HEK293 (cell line): ENCODE measurements at regions not wholly inside any gene's neighbourhood (a gene's known extent, or its start where the extent isn't known, plus 50 kb on each side); places are given as distances from the start of the nearest gene placed in this dataset.
A peak's percentile ranks its signal among the peaks of the same experiment; 100 is the strongest.

Experiments
- CTCF ChIA-PET: fragments of 350-600 bp; formaldehyde crosslinking; extraction: SDS; loops from one replicate; lab custom pipeline; 2021; ENCODE audit warnings: antibody characterized with exemption; lab: Yijun Ruan, JAX
- POLR2A ChIA-PET: fragments of 300-600 bp; formaldehyde crosslinking; extraction: SDS; loops from one replicate; lab custom pipeline; 2020; ENCODE audit warnings: antibody characterized with exemption, inconsistent platforms; lab: Yijun Ruan, JAX
- H3K27ac ChIP-seq: fragments of 200-500 bp; sonication (Bioruptor generic); 2 replicates; pipeline ENCODE4 v1.5.1; 2014; ENCODE audit warnings: low read depth, low read length, control low read depth, inconsistent platforms; ENCODE audit errors: extremely low read depth
- H3K36me3 ChIP-seq, 2 experiments: fragments of 200-500 bp in 1 of 2; sonication (Bioruptor generic) in 1 of 2; 1 replicate in 1 of 2; 2 replicates in 1 of 2; pipeline ENCODE4 v1.5.1; 2014 to 2017; ENCODE audit warnings: inconsistent platforms in 2 of 2, low read length in 2 of 2; ENCODE audit not compliant: control insufficient read depth in 2 of 2, insufficient read depth in 1 of 2
- H3K4me1 ChIP-seq: fragments of 200-500 bp; sonication (Bioruptor generic); 2 replicates; pipeline ENCODE4 v1.5.1; 2014; ENCODE audit warnings: mild to moderate bottlenecking, low read length, inconsistent platforms; ENCODE audit not compliant: control insufficient read depth, insufficient read depth
- H3K4me3 ChIP-seq: 2 replicates; pipeline ENCODE4 v1.5.1; 2011; ENCODE audit warnings: low read depth, mild to moderate bottlenecking, control low read depth, low read length, moderate library complexity
- H3K9me3 ChIP-seq: fragments of 200-500 bp; sonication (Bioruptor generic); 2 replicates; pipeline ENCODE4 v1.5.1; 2014; ENCODE audit warnings: low read depth, low read length, inconsistent platforms; ENCODE audit not compliant: control insufficient read depth, insufficient read depth
- CTCF ChIP-seq: fragments of 450-650 bp; formaldehyde crosslinking; IDR thresholded peaks from 2 replicates; pipeline ENCODE4 v1.5.1; 2016; ENCODE audit warnings: missing biosample characterization, missing genetic modification characterization
- FEZF1 ChIP-seq: fragments of 450-650 bp; formaldehyde crosslinking; IDR thresholded peaks from 2 replicates; pipeline ENCODE4 v1.5.1; 2016; ENCODE audit warnings: missing biosample characterization, missing genetic modification characterization
- SCRT1 ChIP-seq: fragments of 450-650 bp; formaldehyde crosslinking; IDR thresholded peaks from 2 replicates; pipeline ENCODE4 v1.5.1; 2016; ENCODE audit warnings: missing biosample characterization, missing genetic modification characterization, borderline replicate concordance
- SCRT2 ChIP-seq: fragments of 450-650 bp; formaldehyde crosslinking; IDR thresholded peaks from 2 replicates; pipeline ENCODE4 v1.5.1; 2016; ENCODE audit warnings: missing biosample characterization, missing genetic modification characterization
- ZBTB26 ChIP-seq: fragments of 450-650 bp; formaldehyde crosslinking; optimal IDR thresholded peaks from 2 replicates; pipeline ENCODE3; 2016; ENCODE audit warnings: missing biosample characterization, mild to moderate bottlenecking, missing genetic modification characterization
- ZFP37 ChIP-seq: fragments of 450-650 bp; formaldehyde crosslinking; IDR thresholded peaks from 2 replicates; pipeline ENCODE4 v1.5.1; 2016; ENCODE audit warnings: missing biosample characterization, missing genetic modification characterization
- ZIC2 ChIP-seq: fragments of 450-650 bp; formaldehyde crosslinking; IDR thresholded peaks from 2 replicates; pipeline ENCODE4 v1.5.1; 2016; ENCODE audit warnings: missing biosample characterization, missing genetic modification characterization
- ZNF175 ChIP-seq: fragments of 450-650 bp; formaldehyde crosslinking; IDR thresholded peaks from 2 replicates; pipeline ENCODE4 v1.5.1; 2016; ENCODE audit warnings: missing biosample characterization, missing genetic modification characterization
- ZNF2 ChIP-seq: fragments of 450-650 bp; formaldehyde crosslinking; IDR thresholded peaks from 2 replicates; pipeline ENCODE4 v1.5.1; 2016; ENCODE audit warnings: missing biosample characterization, missing genetic modification characterization
- ZNF221 ChIP-seq: fragments of 450-650 bp; formaldehyde crosslinking; IDR thresholded peaks from 2 replicates; pipeline ENCODE4 v1.5.1; 2017; ENCODE audit warnings: missing biosample characterization, missing genetic modification characterization, borderline replicate concordance
- ZNF37A ChIP-seq: fragments of 450-650 bp; IDR thresholded peaks from 2 replicates; pipeline ENCODE4 v1.5.1; 2018; ENCODE audit warnings: missing biosample characterization, missing genetic modification characterization
- ZNF391 ChIP-seq: fragments of 450-650 bp; formaldehyde crosslinking; IDR thresholded peaks from 2 replicates; pipeline ENCODE4 v1.5.1; 2016; ENCODE audit warnings: low read depth, missing biosample characterization, missing genetic modification characterization, borderline replicate concordance
- ZNF513 ChIP-seq: fragments of 450-650 bp; IDR thresholded peaks from 2 replicates; pipeline ENCODE4 v1.5.1; 2018; ENCODE audit warnings: missing biosample characterization, missing genetic modification characterization
- ZNF580 ChIP-seq: fragments of 450-650 bp; formaldehyde crosslinking; IDR thresholded peaks from 2 replicates; pipeline ENCODE4 v1.5.1; 2016; ENCODE audit warnings: missing biosample characterization, missing genetic modification characterization
- ZNF596 ChIP-seq: fragments of 450-650 bp; IDR thresholded peaks from 2 replicates; pipeline ENCODE4 v1.5.0; 2018; ENCODE audit warnings: missing biosample characterization, mild to moderate bottlenecking, missing genetic modification characterization, moderate library complexity
- ZNF621 ChIP-seq: fragments of 450-650 bp; formaldehyde crosslinking; IDR thresholded peaks from 2 replicates; pipeline ENCODE4 v1.5.1; 2017; ENCODE audit warnings: missing biosample characterization, missing genetic modification characterization
- ZNF654 ChIP-seq: fragments of 450-650 bp; formaldehyde crosslinking; IDR thresholded peaks from 2 replicates; pipeline ENCODE4 v1.5.1; 2016; ENCODE audit warnings: low read depth, missing biosample characterization, missing genetic modification characterization
- ZNF658 ChIP-seq: fragments of 450-650 bp; formaldehyde crosslinking; IDR thresholded peaks from 2 replicates; pipeline ENCODE4; 2016; ENCODE audit warnings: missing biosample characterization, missing genetic modification characterization
- ZNF692 ChIP-seq: fragments of 450-650 bp; formaldehyde crosslinking; IDR thresholded peaks from 2 replicates; pipeline ENCODE4 v1.5.1; 2016; ENCODE audit warnings: missing biosample characterization, missing genetic modification characterization

GRCh38 chr6:24990236-24990845 lies 54.6 kb upstream of the RIPOR2 start:
- ChIA-PET POLR2A (no interaction called here), CTCF (interaction anchor here (0.6 to 7.2 kb wide), 23 partner anchors 11 to 610 kb away, joined by 3 to 172 read pairs (median 13); partner anchors contain the start of gene RIPOR2)
- Histone ChIP-seq H3K9me3 (no peaks in the 10 kb centered on the region), H3K4me3 (no peak overlapping the region), H3K27ac (no peak overlapping the region), H3K4me1 (peaks cover 2% of the 10 kb centered on the region; the same call in 1 of the 2 replicates), H3K36me3 (no peaks in the 10 kb centered on the region)
- TF ChIP-seq SCRT2 (tag by site-specific recombination) (peak; percentile 38; the same call in 1 of the 2 replicates), ZNF621 (tag by site-specific recombination) (no peak)

GRCh38 chr6:24990944-24991809 lies 55.4 kb upstream of the RIPOR2 start:
- ChIA-PET CTCF (interaction anchor here (0.6 to 7.2 kb wide), 70 partner anchors 9 to 1800 kb away, joined by 3 to 172 read pairs (median 4); partner anchors contain the start of gene RIPOR2), POLR2A (no interaction called here)
- Histone ChIP-seq H3K9me3 (no peaks in the 10 kb centered on the region), H3K36me3 (no peaks in the 10 kb centered on the region), H3K4me1 (no peaks in the 10 kb centered on the region), H3K4me3 (no peak overlapping the region), H3K27ac (no peak overlapping the region)
- TF ChIP-seq ZNF692 (no peak), ZNF221 (tag by site-specific recombination) (no peak), ZNF37A (tag by site-specific recombination) (no peak), ZNF175 (tag by site-specific recombination) (no peak), SCRT1 (no peak), FEZF1 (no peak), ZBTB26 (no peak), ZNF391 (tag by site-specific recombination) (no peak), ZNF658 (tag by site-specific recombination) (no peak), ZNF580 (tag by site-specific recombination) (no peak), ZNF513 (tag by site-specific recombination) (no peak)

GRCh38 chr6:24991810-24992467 lies 56.2 kb upstream of the RIPOR2 start:
- POLR2A ChIA-PET = interaction anchor here (0.8 kb wide), 1 partner anchor 136 kb away, joined by 3 read pairs; no protein-coding TSS in a partner anchor
- Histone ChIP-seq H3K4me1 (no peaks in the 10 kb centered on the region), H3K9me3 (no peaks in the 10 kb centered on the region), H3K27ac (no peak overlapping the region), H3K36me3 (no peaks in the 10 kb centered on the region), H3K4me3 (no peak overlapping the region)
- CTCF ChIA-PET = interaction anchor here (0.5 to 7.2 kb wide), 71 partner anchors 9 to 1801 kb away, joined by 3 to 172 read pairs (median 4); partner anchors contain the start of gene RIPOR2
- TF ChIP-seq ZIC2 (tag by site-specific recombination) = peak; percentile 37; the same call in 1 of the 2 replicates
- TF ChIP-seq ZFP37 (tag by site-specific recombination) = no peak
- peak; percentile 50; the same call in 1 of the 2 replicates for TF ChIP-seq CTCF (tag by site-specific recombination)
- no peak for TF ChIP-seq ZNF596 (tag by site-specific recombination)
- peak; percentile 55 for TF ChIP-seq ZNF654 (tag by site-specific recombination)
- TF ChIP-seq ZNF2 (tag by site-specific recombination) = peak; percentile 48; the same call in 1 of the 2 replicates
